ENCODE measurements at regions not wholly inside any gene's neighbourhood (a gene's known extent, or its start where the extent isn't known, plus 50 kb on each side); places are given as distances from the start of the nearest gene placed in this dataset.

GRCh38 chr6:153373869-153374268 lies 242.8 kb upstream of the RGS17 start:
- Histone ChIP-seq H2BK5ac (ENCODE audit: insufficient read length, low read length) (no peak overlapping the region), H2BK12ac (ENCODE audit: insufficient read length, low read depth, low read length) (no peak overlapping the region), H3K18ac (ENCODE audit: insufficient read length, low read depth, low read length) (no peak overlapping the region), H3T11ph (ENCODE audit: low read length) (no peak overlapping the region), H3K23ac (ENCODE audit: insufficient read length, low read depth, low read length) (no peak overlapping the region), H3K9me3 (ENCODE audit: control insufficient read depth, low read depth, low read length) (no peaks in the 10 kb centered on the region), H3K4me1 (ENCODE audit: insufficient read depth, low read length) (no peaks in the 10 kb centered on the region), H3K4ac (ENCODE audit: low read depth, low read length) (no peak overlapping the region), H2BK15ac (ENCODE audit: low read depth, low read length) (no peak overlapping the region), H3K79me1 (ENCODE audit: insufficient read depth, low read depth, low read length, poor library complexity, severe bottlenecking) (no peaks in the 10 kb centered on the region), H3K14ac (ENCODE audit: insufficient read depth, low read length) (no peak overlapping the region), H3K27me3 (ENCODE audit: insufficient read depth, low read length) (no peaks in the 10 kb centered on the region), H3K27ac (ENCODE audit: insufficient read length, low read depth, low read length) (no peak overlapping the region), H2AFZ (ENCODE audit: low read length) (no peak overlapping the region), H3K56ac (ENCODE audit: insufficient read length, low read depth, low read length) (no peak overlapping the region), H2AK5ac (ENCODE audit: insufficient read length, low read length) (no peak overlapping the region), H2BK20ac (ENCODE audit: low read depth, low read length, poor library complexity, severe bottlenecking) (no peak overlapping the region), H3K23me2 (ENCODE audit: insufficient read length, low read depth, low read length, poor library complexity, severe bottlenecking) (no peaks in the 10 kb centered on the region), H3K9ac (ENCODE audit: extremely low read depth, insufficient read length, low read length) (no peak overlapping the region), H4K8ac (replicated peaks; ENCODE audit: insufficient read length, low read depth, low read length) (no peak overlapping the region), H3K79me2 (ENCODE audit: insufficient read depth, low read length) (no peaks in the 10 kb centered on the region), H3K4me2 (ENCODE audit: insufficient read depth, insufficient read length, low read length) (no peak overlapping the region), H4K5ac (ENCODE audit: insufficient read length, low read depth, low read length) (no peak overlapping the region), H2BK120ac (ENCODE audit: low read depth, low read length, poor library complexity, severe bottlenecking) (no peak overlapping the region), H4K91ac (ENCODE audit: insufficient read length, low read depth, low read length) (no peak overlapping the region), H4K20me1 (ENCODE audit: control insufficient read depth, insufficient read depth, insufficient read length) (no peaks in the 10 kb centered on the region)
- TF ChIP-seq CTCF (conservative IDR thresholded peaks at IDR 0.05): no peak
- H3K9me3 Mint-ChIP-seq: no peaks in the 10 kb centered on the region
- H3K4me3 Mint-ChIP-seq: no peak overlapping the region
- no CpG with 5 or more reads among the region's 1 CpG for WGBS (ENCODE audit: extremely low coverage, insufficient read length, low lambda C conversion rate)
- no peaks in the 10 kb centered on the region; a peak in 1 of 7 replicates for H3K36me3 Mint-ChIP-seq (ENCODE audit: insufficient read depth in 1 of 3, low read depth in 3 of 3)
- H3K4me1 Mint-ChIP-seq: no peaks in the 10 kb centered on the region
- no peak for DNase-seq
- H3K27ac Mint-ChIP-seq: no peak overlapping the region
- H3K27me3 Mint-ChIP-seq (ENCODE audit: low read depth): no peaks in the 10 kb centered on the region
